PFSK-1 (cell line): ENCODE measurements at regions not wholly inside any gene's neighbourhood (a gene's known extent, or its start where the extent isn't known, plus 50 kb on each side); places are given as distances from the start of the nearest gene placed in this dataset.

Experiments used
- FOXP2 ChIP-seq: optimal IDR thresholded peaks from 2 replicates; pipeline ENCODE3; 2011; ENCODE audit warnings: borderline replicate concordance, control low read depth, inconsistent platforms; ENCODE audit not compliant: insufficient read depth; ENCODE audit errors: extremely low read length, extremely low read depth
- POLR2AphosphoS5 ChIP-seq: IDR thresholded peaks from 2 replicates; pipeline ENCODE4 v1.6.1; 2012; ENCODE audit warnings: low read depth, mild to moderate bottlenecking, control low read depth, low read length, moderate library complexity
- SIN3A ChIP-seq: IDR thresholded peaks from 2 replicates; pipeline ENCODE4 v1.6.1; 2012; ENCODE audit warnings: mild to moderate bottlenecking, low read length, moderate library complexity, borderline replicate concordance; ENCODE audit not compliant: insufficient read depth
- TAF1 ChIP-seq: IDR thresholded peaks from 2 replicates; pipeline ENCODE4 v1.6.1; 2012; ENCODE audit warnings: low read length, control low read depth, borderline replicate concordance; ENCODE audit not compliant: insufficient read depth
- TF ChIP-seq, protein P1 (sequence below), 2 experiments: IDR thresholded peaks; 2 replicates each; pipeline versions ENCODE4 v1.6.1 to v1.8.0; 2011 to 2012; ENCODE audit warnings: low read depth in 2 of 2, low read length in 2 of 2, control low read depth in 1 of 2, inconsistent platforms in 1 of 2, mild to moderate bottlenecking in 1 of 2, moderate library complexity in 1 of 2; ENCODE audit not compliant: insufficient read depth in 1 of 2

DNA sequence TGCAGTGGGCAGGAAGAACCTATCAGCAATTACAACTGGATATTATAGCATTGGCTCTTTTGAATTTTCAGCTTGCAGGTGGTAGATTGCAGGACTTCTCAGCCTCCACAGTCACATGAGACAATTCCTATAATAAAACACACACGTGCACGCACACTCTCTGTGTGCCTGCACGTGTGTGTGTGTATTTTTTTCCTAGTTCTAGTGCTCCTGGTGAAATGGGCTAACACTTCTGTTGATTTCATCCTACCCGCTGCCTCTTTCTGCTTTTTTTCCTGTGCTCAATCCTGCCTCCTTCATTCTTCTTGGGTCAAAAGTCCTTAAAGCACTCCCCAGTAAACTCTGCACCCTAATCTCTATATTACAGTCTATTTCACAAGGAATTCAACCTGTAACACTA, 320.1 kb downstream of the OSTF1 start:
- TF ChIP-seq FOXP2 (no peak), TAF1 (no peak), SIN3A (no peak), POLR2AphosphoS5 (no peak)
- TF ChIP-seq, protein P1, sequence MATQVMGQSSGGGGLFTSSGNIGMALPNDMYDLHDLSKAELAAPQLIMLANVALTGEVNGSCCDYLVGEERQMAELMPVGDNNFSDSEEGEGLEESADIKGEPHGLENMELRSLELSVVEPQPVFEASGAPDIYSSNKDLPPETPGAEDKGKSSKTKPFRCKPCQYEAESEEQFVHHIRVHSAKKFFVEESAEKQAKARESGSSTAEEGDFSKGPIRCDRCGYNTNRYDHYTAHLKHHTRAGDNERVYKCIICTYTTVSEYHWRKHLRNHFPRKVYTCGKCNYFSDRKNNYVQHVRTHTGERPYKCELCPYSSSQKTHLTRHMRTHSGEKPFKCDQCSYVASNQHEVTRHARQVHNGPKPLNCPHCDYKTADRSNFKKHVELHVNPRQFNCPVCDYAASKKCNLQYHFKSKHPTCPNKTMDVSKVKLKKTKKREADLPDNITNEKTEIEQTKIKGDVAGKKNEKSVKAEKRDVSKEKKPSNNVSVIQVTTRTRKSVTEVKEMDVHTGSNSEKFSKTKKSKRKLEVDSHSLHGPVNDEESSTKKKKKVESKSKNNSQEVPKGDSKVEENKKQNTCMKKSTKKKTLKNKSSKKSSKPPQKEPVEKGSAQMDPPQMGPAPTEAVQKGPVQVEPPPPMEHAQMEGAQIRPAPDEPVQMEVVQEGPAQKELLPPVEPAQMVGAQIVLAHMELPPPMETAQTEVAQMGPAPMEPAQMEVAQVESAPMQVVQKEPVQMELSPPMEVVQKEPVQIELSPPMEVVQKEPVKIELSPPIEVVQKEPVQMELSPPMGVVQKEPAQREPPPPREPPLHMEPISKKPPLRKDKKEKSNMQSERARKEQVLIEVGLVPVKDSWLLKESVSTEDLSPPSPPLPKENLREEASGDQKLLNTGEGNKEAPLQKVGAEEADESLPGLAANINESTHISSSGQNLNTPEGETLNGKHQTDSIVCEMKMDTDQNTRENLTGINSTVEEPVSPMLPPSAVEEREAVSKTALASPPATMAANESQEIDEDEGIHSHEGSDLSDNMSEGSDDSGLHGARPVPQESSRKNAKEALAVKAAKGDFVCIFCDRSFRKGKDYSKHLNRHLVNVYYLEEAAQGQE (IDR thresholded peaks at IDR 0.05; ENCODE audit: insufficient read depth in 1 of 2, low read depth in 2 of 2, low read length in 2 of 2) = no peak

DNA sequence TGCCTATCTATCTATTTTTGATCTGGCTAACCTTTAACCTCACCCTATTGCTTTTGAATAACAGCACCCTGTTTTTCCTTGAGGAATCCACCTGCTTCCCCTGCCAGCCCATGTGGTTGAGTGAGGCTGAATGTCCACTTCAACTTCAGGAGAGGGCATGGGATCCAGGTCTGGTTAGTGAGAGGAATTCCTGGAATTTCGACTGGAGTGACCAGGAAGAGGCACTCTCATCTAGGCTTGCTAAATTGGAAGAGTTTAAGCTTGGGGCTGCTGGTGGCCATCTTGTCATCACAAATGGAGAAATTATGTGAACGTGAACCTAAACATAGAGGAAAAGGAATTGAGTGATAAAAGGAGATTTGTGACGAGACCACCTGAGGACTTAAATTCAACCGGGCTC, 322.1 kb downstream of the OSTF1 start:
- TF ChIP-seq SIN3A (no peak), POLR2AphosphoS5 (no peak), FOXP2 (no peak), TAF1 (no peak)
- TF ChIP-seq, protein P1 (IDR thresholded peaks at IDR 0.05; ENCODE audit: insufficient read depth in 1 of 2, low read depth in 2 of 2, low read length in 2 of 2) = no peak

DNA sequence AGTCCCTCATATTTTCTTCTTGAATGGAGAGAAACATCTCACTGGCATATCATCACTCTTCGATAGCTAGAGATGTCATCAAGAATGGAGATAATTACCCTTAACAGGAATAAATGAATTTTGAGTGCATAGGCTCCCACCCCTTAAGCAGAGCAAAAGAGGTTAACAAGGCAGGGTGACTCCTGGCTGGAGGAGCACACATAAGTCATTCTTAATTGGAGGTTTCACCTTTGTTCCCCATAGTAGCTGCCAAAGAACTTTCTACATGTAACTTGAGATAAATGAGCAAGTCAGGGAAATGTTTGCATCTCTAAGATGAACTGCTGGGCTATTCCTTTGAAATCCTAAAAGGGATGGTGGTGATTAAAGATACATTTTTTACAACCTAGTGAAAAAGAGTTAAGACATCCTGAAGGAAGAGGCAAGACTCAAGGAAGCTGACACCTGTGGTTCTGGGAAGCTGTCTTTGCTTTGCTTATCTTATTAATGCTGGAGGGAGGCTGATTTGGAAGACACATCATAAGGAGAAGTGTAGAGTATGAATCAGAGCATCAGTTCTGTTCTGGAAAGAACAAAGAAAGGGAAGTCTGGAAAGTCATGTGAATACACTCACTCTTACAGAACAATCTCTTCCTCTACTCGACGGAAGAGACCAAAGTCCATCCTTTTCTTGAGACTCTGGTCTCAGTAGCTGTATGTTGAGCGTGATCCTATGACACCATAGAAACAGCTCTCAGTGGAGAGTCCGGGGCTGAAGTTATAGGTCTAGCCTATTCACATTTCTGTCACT, 326.3 kb downstream of the OSTF1 start:
- no peak for TF ChIP-seq SIN3A
- no peak for TF ChIP-seq TAF1
- TF ChIP-seq, protein P1 (IDR thresholded peaks at IDR 0.05; ENCODE audit: insufficient read depth in 1 of 2, low read depth in 2 of 2, low read length in 2 of 2) = no peak
- TF ChIP-seq POLR2AphosphoS5 = no peak
- TF ChIP-seq FOXP2 = no peak

DNA sequence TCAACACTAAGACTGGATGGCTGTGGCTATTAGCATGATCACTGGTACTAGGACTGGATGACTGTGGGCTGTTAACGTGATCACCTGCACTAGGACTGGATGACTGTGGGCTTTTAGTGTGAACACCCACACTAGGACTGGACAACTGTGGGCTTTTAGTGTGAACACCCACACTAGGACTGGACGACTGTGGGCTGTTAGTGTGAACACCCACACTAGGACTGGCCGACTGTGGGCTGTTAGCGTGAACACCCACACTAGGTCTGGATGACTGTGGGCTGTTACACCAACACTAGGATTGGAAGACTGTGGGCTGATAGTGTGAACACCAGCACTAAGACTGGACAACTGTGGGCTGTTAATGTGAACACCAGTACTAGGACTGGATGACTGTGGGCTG, 329.2 kb downstream of the OSTF1 start:
- TF ChIP-seq SIN3A = no peak
- no peak for TF ChIP-seq POLR2AphosphoS5
- TF ChIP-seq TAF1 = no peak
- TF ChIP-seq FOXP2 = no peak
- TF ChIP-seq, protein P1 (IDR thresholded peaks at IDR 0.05; ENCODE audit: insufficient read depth in 1 of 2, low read depth in 2 of 2, low read length in 2 of 2) = no peak
